GM12878 (cell line): ENCODE measurements at regions not wholly inside any gene's neighbourhood (a gene's known extent, or its start where the extent isn't known, plus 50 kb on each side); places are given as distances from the start of the nearest gene placed in this dataset.

Source experiments
- ATAC-seq: fragments of 200-7000 bp; cut with Tn5 transposase; 3 replicates; pipeline ENCODE4 v1.9.1; 2020; ENCODE audit warnings: mild to moderate bottlenecking, moderate library complexity
- BruUV-seq: library from RNA; stranded (reverse); fragments of 400-500 nt; replicated peaks from 2 replicates; lab custom pipeline; 2021; lab: Mats Ljungman, UMichigan
- CTCF ChIA-PET: fragments of 300-600 bp; sonication (Branson Sonifier 250); formaldehyde crosslinking; extraction: SDS; loops from one replicate; lab custom pipeline; 2021; ENCODE audit warnings: inconsistent platforms; lab: Yijun Ruan, JAX
- POLR2A ChIA-PET: fragments of 350-600 bp; formaldehyde crosslinking; extraction: SDS; loops from one replicate; lab custom pipeline; 2021; ENCODE audit warnings: inconsistent platforms; lab: Charles Lee
- RAD21 ChIA-PET: fragments of 300-600 bp; sonication (Branson Sonifier 250); formaldehyde crosslinking; loops from one replicate; lab custom pipeline; 2023; ENCODE audit warnings: antibody characterized with exemption; ENCODE audit not compliant: unreplicated experiment; lab: Charles Lee
- SMC1A ChIA-PET: fragments of 300-600 bp; sonication (Branson Sonifier 250); formaldehyde crosslinking; loops from one replicate; lab custom pipeline; 2023; ENCODE audit not compliant: unreplicated experiment, uncharacterized antibody; lab: Charles Lee
- DNase-seq: peaks from one replicate; pipeline ENCODE4 v3.0.0-alpha.2; 2011; ENCODE audit warnings: low read depth, low spot score
- FAIRE-seq: peaks from 3 replicates; lab custom pipeline; 2011; peaks lifted over from hg19 to GRCh38; lab: Jason Lieb, UNC
- H2AFZ ChIP-seq: 2 replicates; pipeline ENCODE4 v1.6.0; 2011; ENCODE audit warnings: low read depth, low read length, control low read depth; ENCODE audit not compliant: control insufficient read depth
- H3K27ac ChIP-seq: 2 replicates; pipeline ENCODE4 v1.5.1; 2011; ENCODE audit warnings: control low read depth; ENCODE audit not compliant: control insufficient read depth, insufficient read depth
- H3K27me3 ChIP-seq, 2 experiments: replicated peaks in 1 of 2; 2 replicates each; pipeline versions ENCODE4 v1.6.0 to v1.6.1; 2011; ENCODE audit warnings: low read length in 1 of 2; ENCODE audit not compliant: control insufficient read depth in 2 of 2, insufficient read depth in 2 of 2
- H3K36me3 ChIP-seq, 2 experiments: 2 replicates each; pipeline ENCODE4 v1.5.1; 2011; ENCODE audit warnings: low read length in 1 of 2; ENCODE audit not compliant: control insufficient read depth in 2 of 2, insufficient read depth in 2 of 2
- H3K4me1 ChIP-seq: 2 replicates; pipeline ENCODE4 v1.6.1; 2011; ENCODE audit warnings: mild to moderate bottlenecking, low read length, moderate library complexity, mixed read lengths; ENCODE audit not compliant: control insufficient read depth, insufficient read depth
- H3K4me2 ChIP-seq: 2 replicates; pipeline ENCODE4 v1.6.0; 2011; ENCODE audit warnings: control low read depth; ENCODE audit not compliant: control insufficient read depth, insufficient read depth
- H3K4me3 ChIP-seq: fragments of 200-600 bp; sonication (generic); 2 replicates; pipeline ENCODE4 v1.5.1; 2016
- H3K79me2 ChIP-seq: 2 replicates; pipeline ENCODE4 v1.6.0; 2011; ENCODE audit warnings: low read length; ENCODE audit not compliant: control insufficient read depth, insufficient read depth
- H3K9ac ChIP-seq: 2 replicates; pipeline ENCODE4 v1.8.0; 2011; ENCODE audit warnings: low read length, control low read depth, mixed read lengths; ENCODE audit not compliant: control insufficient read depth, insufficient read depth
- H3K9me3 ChIP-seq: replicated peaks from 3 replicates; pipeline ENCODE4 v1.5.1; 2011; ENCODE audit warnings: mild to moderate bottlenecking, low read length; ENCODE audit not compliant: control insufficient read depth, insufficient read depth
- H4K20me1 ChIP-seq: 2 replicates; pipeline ENCODE4 v1.6.0; 2011; ENCODE audit not compliant: control insufficient read depth, insufficient read depth
- BMI1 ChIP-seq: fragments of 450-650 bp; IDR thresholded peaks from 2 replicates; pipeline ENCODE4 v1.6.1; 2016; ENCODE audit warnings: mild to moderate bottlenecking, moderate library complexity, borderline replicate concordance
- EGR1 ChIP-seq, 2 experiments: IDR thresholded peaks; 1 replicate in 1 of 2; 2 replicates in 1 of 2; pipeline ENCODE4 v1.6.1; 2011 to 2012; ENCODE audit warnings: low read depth in 2 of 2, low read length in 2 of 2, borderline replicate concordance in 1 of 2, mild to moderate bottlenecking in 1 of 2, moderate library complexity in 1 of 2
- ESRRA ChIP-seq: IDR thresholded peaks from 2 replicates; pipeline ENCODE4 v1.6.1; 2012; ENCODE audit warnings: mild to moderate bottlenecking, low read length, improper control_type of control experiment
- KLF5 ChIP-seq: fragments of 450-650 bp; IDR thresholded peaks from 2 replicates; pipeline ENCODE4 v1.6.1; 2014; ENCODE audit warnings: mild to moderate bottlenecking; ENCODE audit not compliant: partially characterized antibody
- NFXL1 ChIP-seq: fragments of 450-650 bp; IDR thresholded peaks from 2 replicates; pipeline ENCODE4 v1.6.1; 2017; ENCODE audit warnings: antibody characterized with exemption, mild to moderate bottlenecking, borderline replicate concordance
- RB1 ChIP-seq: fragments of 450-650 bp; formaldehyde crosslinking; IDR thresholded peaks from 2 replicates; pipeline ENCODE4 v1.6.1; 2017; ENCODE audit warnings: mild to moderate bottlenecking, borderline replicate concordance
- STAT3 ChIP-seq: IDR thresholded peaks from 2 replicates; pipeline ENCODE4 v1.6.1; 2011; ENCODE audit warnings: low read depth, low read length, improper control_type of control experiment
- YBX1 ChIP-seq: fragments of 450-650 bp; IDR thresholded peaks from 2 replicates; pipeline ENCODE4 v1.6.1; 2016; ENCODE audit warnings: antibody characterized with exemption
- ZNF274 ChIP-seq: IDR thresholded peaks from one replicate; pipeline ENCODE4 v1.8.0; 2011; ENCODE audit not compliant: insufficient read length, insufficient read depth
- ZNF384 ChIP-seq: IDR thresholded peaks from 2 replicates; pipeline ENCODE4 v1.6.1; 2012; ENCODE audit warnings: low read depth, mild to moderate bottlenecking, low read length, improper control_type of control experiment, borderline replicate concordance
- ZNF622 ChIP-seq: fragments of 450-650 bp; IDR thresholded peaks from 2 replicates; pipeline ENCODE4 v1.6.1; 2017; ENCODE audit warnings: mild to moderate bottlenecking, inconsistent platforms
- ZSCAN29 ChIP-seq: fragments of 450-650 bp; IDR thresholded peaks from 2 replicates; pipeline ENCODE4 v1.6.1; 2017; ENCODE audit warnings: mild to moderate bottlenecking, moderate library complexity
- WGBS: methylation state at CpG from one replicate; pipeline ENCODE4 v1.1.6; 2016; ENCODE audit warnings: low lambda C conversion rate; ENCODE audit not compliant: insufficient replicate concordance, insufficient coverage; ENCODE audit errors: missing lambda C conversion rate; 5-methylcytosine and 5-hydroxymethylcytosine counted together
- in situ Hi-C: fragments of 300-500 bp; cut with MboI; formaldehyde crosslinking; loops from 9 replicates; pipeline ENCODE4 v1.14.3; 2018; ENCODE audit warnings: mixed read lengths
- intact Hi-C: fragments of 100-400 bp; cut with micrococcal nuclease; formaldehyde crosslinking; loops from one replicate; pipeline ENCODE4 v1.14.2; 2022; ENCODE audit not compliant: unreplicated experiment
- TF ChIP-seq, protein P1 (sequence below): fragments of 450-650 bp; IDR thresholded peaks from 2 replicates; pipeline ENCODE4 v1.6.1; 2017; ENCODE audit warnings: antibody characterized with exemption, mild to moderate bottlenecking, moderate library complexity
- TF ChIP-seq, protein P2 (sequence below): fragments of 450-650 bp; formaldehyde crosslinking; IDR thresholded peaks from 2 replicates; pipeline ENCODE4 v1.4.0; 2022; ENCODE audit warnings: mild to moderate bottlenecking, moderate library complexity

GRCh38 chr9:3023449-3023848 is 179.6 kb upstream of the PUM3 start:
- Histone ChIP-seq H3K36me3 (no peaks in the 10 kb centered on the region), H3K27me3 (no peaks in the 10 kb centered on the region; a peak in 3 of 4 replicates), H2AFZ (no peak overlapping the region), H3K79me2 (no peaks in the 10 kb centered on the region), H3K27ac (no peak overlapping the region), H3K9me3 (no peaks in the 10 kb centered on the region), H3K4me3 (no peak overlapping the region), H3K4me1 (no peaks in the 10 kb centered on the region), H4K20me1 (no peaks in the 10 kb centered on the region), H3K4me2 (no peak overlapping the region), H3K9ac (no peak overlapping the region)
- DNase-seq (no peak), FAIRE-seq (no peak), ATAC-seq (no peak)
- TF ChIP-seq EGR1 (IDR thresholded peaks at IDR 0.05; ENCODE audit: borderline replicate concordance in 1 of 2, low read depth in 2 of 2, low read length in 2 of 2) (no peak), NFXL1 (no peak), ZSCAN29 (no peak), KLF5 (no peak), ZNF384 (no peak), RB1 (no peak), ESRRA (no peak), YBX1 (no peak), ZNF622 (no peak), ZNF274 (no peak), BMI1 (no peak), STAT3 (no peak)
- TF ChIP-seq, protein P1, sequence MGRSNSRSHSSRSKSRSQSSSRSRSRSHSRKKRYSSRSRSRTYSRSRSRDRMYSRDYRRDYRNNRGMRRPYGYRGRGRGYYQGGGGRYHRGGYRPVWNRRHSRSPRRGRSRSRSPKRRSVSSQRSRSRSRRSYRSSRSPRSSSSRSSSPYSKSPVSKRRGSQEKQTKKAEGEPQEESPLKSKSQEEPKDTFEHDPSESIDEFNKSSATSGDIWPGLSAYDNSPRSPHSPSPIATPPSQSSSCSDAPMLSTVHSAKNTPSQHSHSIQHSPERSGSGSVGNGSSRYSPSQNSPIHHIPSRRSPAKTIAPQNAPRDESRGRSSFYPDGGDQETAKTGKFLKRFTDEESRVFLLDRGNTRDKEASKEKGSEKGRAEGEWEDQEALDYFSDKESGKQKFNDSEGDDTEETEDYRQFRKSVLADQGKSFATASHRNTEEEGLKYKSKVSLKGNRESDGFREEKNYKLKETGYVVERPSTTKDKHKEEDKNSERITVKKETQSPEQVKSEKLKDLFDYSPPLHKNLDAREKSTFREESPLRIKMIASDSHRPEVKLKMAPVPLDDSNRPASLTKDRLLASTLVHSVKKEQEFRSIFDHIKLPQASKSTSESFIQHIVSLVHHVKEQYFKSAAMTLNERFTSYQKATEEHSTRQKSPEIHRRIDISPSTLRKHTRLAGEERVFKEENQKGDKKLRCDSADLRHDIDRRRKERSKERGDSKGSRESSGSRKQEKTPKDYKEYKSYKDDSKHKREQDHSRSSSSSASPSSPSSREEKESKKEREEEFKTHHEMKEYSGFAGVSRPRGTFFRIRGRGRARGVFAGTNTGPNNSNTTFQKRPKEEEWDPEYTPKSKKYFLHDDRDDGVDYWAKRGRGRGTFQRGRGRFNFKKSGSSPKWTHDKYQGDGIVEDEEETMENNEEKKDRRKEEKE: no peak
- TF ChIP-seq, protein P2, sequence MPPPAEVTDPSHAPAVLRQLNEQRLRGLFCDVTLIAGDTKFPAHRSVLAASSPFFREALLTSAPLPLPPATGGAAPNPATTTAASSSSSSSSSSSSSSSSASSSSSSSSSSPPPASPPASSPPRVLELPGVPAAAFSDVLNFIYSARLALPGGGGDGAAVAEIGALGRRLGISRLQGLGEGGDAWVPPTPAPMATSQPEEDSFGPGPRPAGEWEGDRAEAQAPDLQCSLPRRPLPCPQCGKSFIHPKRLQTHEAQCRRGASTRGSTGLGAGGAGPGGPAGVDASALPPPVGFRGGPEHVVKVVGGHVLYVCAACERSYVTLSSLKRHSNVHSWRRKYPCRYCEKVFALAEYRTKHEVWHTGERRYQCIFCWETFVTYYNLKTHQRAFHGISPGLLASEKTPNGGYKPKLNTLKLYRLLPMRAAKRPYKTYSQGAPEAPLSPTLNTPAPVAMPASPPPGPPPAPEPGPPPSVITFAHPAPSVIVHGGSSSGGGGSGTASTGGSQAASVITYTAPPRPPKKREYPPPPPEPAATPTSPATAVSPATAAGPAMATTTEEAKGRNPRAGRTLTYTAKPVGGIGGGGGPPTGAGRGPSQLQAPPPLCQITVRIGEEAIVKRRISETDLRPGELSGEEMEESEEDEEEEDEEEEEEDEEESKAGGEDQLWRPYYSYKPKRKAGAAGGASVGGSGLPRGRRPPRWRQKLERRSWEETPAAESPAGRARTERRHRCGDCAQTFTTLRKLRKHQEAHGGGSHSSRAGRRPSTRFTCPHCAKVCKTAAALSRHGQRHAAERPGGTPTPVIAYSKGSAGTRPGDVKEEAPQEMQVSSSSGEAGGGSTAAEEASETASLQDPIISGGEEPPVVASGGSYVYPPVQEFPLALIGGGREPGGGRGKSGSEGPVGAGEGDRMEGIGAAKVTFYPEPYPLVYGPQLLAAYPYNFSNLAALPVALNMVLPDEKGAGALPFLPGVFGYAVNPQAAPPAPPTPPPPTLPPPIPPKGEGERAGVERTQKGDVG (CRISPR knock-in tag): no peak
- no TSS peak for BruUV-seq
- intact Hi-C loops: no loop called here
- in situ Hi-C loops: no loop called here
- CTCF ChIA-PET: no interaction called here
- RAD21 ChIA-PET: no interaction called here
- SMC1A ChIA-PET: interaction anchor here (0.5 kb wide), 1 partner anchor 1325 kb away, joined by 3 read pairs; no protein-coding TSS in a partner anchor
- POLR2A ChIA-PET: no interaction called here
- 8% methylated on average over 3 of the region's 3 CpGs for WGBS
